Activated CD4-positive, alpha-beta memory T cell treated with anti-CD3 and anti-CD28 coated beads for 36 hours (primary cell): ENCODE measurements at regions not wholly inside any gene's neighbourhood (a gene's known extent, or its start where the extent isn't known, plus 50 kb on each side); places are given as distances from the start of the nearest gene placed in this dataset.

ENCODE experiments used
- CTCF ChIA-PET: fragments of 350-600 bp; sonication (Branson Sonifier 250); formaldehyde crosslinking; loops from one replicate; lab custom pipeline; 2021; ENCODE audit warnings: antibody characterized with exemption, inconsistent platforms; lab: Charles Lee
- POLR2A ChIA-PET: fragments of 350-600 bp; sonication (Branson Sonifier 250); formaldehyde crosslinking; loops from one replicate; lab custom pipeline; 2021; ENCODE audit warnings: antibody characterized with exemption; lab: Charles Lee
- DNase-seq: peaks from one replicate; pipeline ENCODE4 v3.0.0-alpha.2; 2020
- H3K27ac Mint-ChIP-seq: one replicate; pipeline ENCODE4 v1.8.0; 2021; ENCODE audit warnings: mixed read lengths
- H3K27me3 Mint-ChIP-seq: one replicate; pipeline ENCODE4 v1.8.0; 2021; ENCODE audit warnings: mixed read lengths
- H3K36me3 Mint-ChIP-seq: one replicate; pipeline ENCODE4 v1.8.0; 2021; ENCODE audit warnings: mixed read lengths
- H3K4me1 Mint-ChIP-seq: one replicate; pipeline ENCODE4 v1.8.0; 2021; ENCODE audit warnings: low read depth, mixed read lengths
- H3K4me3 Mint-ChIP-seq: one replicate; pipeline ENCODE4 v1.8.0; 2021; ENCODE audit warnings: mild to moderate bottlenecking, mixed read lengths
- H3K9me3 Mint-ChIP-seq: one replicate; pipeline ENCODE4 v1.8.0; 2021; ENCODE audit warnings: mixed read lengths
- intact Hi-C: fragments of 100-400 bp; cut with micrococcal nuclease; formaldehyde crosslinking; loops from one replicate; pipeline ENCODE4 v1.15.1; 2023

- DNase-seq, result no peak
- intact Hi-C loops, result no loop called here
- Mint-ChIP-seq H3K27me3 (peaks cover 2% of the 10 kb centered on the region), H3K4me1 (no peaks in the 10 kb centered on the region), H3K27ac (no peak overlapping the region), H3K9me3 (no peaks in the 10 kb centered on the region), H3K36me3 (no peaks in the 10 kb centered on the region), H3K4me3 (no peak overlapping the region)
- POLR2A ChIA-PET, result no interaction called here
- CTCF ChIA-PET, result interaction anchor here (1.0 kb wide), 1 partner anchor 47 kb away, joined by 3 read pairs; no protein-coding TSS in a partner anchor
Observed at GRCh38 chr9:18207735-18208134, 266.2 kb upstream of the ADAMTSL1 start.

DNA sequence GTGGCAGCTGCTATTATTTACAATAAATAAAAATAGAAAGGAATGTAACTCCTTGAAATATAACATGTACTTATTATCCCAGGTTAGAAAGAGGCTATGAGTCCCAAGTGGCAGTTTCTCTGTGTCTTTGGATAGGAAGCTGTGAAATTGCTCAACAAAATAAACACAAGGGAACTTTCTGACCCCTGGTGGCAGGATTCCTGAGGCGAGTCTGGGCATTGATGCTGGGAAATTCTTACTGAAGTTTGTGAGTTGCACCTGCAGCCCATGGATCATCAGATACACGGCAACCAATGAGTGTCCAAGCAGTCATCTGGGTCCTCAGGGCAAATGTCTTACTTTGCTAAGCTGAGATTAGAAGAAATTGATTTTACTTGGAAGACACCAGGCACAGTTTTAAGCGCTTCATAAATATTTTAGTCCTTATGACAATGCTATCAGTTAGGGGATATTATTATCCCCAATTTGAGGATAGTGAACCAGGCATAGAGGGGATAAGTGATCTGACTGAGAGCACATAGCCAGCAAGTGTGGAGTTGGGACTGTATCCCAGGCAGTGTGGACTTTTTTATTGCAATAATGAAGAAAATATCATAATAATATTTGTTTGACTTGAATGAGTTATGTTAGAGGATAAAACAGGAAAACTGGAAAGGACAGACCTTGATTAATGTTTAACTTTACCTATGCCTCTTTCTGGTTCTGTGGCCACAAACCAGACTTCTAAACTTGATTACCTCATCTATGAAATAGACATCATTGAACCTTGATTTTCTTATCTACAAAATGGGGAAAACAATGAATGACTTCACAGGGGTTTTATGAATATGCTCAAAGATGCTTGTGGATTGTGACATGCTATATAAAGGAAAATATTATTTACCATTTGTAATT lies 265.5 kb upstream of the ADAMTSL1 start:
- H3K4me3 Mint-ChIP-seq, result no peak overlapping the region
- ChIA-PET CTCF (interaction anchor here (1.0 kb wide), 1 partner anchor 46 kb away, joined by 3 read pairs; no protein-coding TSS in a partner anchor), POLR2A (no interaction called here)
- H3K4me1 Mint-ChIP-seq, result no peaks in the 10 kb centered on the region
- DNase-seq, result no peak
- peaks cover 2% of the 10 kb centered on the region for H3K27me3 Mint-ChIP-seq
- H3K27ac Mint-ChIP-seq, result no peak overlapping the region
- no peaks in the 10 kb centered on the region for H3K9me3 Mint-ChIP-seq
- H3K36me3 Mint-ChIP-seq, result no peaks in the 10 kb centered on the region
- intact Hi-C loops, result no loop called here

DNA sequence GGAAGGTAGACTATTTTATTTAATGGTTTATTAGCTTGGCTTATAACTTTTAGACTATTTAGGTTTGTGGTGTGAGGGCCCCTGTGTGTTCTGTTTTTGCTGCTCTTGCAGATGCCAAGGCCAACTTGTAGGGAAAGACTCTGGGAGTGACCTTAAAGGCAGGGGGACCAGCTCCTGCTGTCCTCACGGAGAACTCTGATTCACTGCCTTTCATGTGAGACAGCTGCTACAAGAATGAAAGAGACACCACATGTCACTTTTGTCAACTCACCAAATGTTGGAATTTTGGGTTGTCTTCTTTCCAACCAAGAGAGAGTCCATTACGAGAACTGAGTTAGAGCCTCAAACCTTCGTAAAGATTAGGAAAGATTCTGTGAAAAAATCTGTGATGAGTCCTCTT lies 258.3 kb upstream of the ADAMTSL1 start:
- ChIA-PET POLR2A (no interaction called here), CTCF (no interaction called here)
- H3K36me3 Mint-ChIP-seq, result no peaks in the 10 kb centered on the region
- DNase-seq, result no peak
- H3K4me1 Mint-ChIP-seq, result no peaks in the 10 kb centered on the region
- no peak overlapping the region for H3K4me3 Mint-ChIP-seq
- no peaks in the 10 kb centered on the region for H3K9me3 Mint-ChIP-seq
- no peak overlapping the region for H3K27ac Mint-ChIP-seq
- no peaks in the 10 kb centered on the region for H3K27me3 Mint-ChIP-seq
- intact Hi-C loops, result no loop called here

DNA sequence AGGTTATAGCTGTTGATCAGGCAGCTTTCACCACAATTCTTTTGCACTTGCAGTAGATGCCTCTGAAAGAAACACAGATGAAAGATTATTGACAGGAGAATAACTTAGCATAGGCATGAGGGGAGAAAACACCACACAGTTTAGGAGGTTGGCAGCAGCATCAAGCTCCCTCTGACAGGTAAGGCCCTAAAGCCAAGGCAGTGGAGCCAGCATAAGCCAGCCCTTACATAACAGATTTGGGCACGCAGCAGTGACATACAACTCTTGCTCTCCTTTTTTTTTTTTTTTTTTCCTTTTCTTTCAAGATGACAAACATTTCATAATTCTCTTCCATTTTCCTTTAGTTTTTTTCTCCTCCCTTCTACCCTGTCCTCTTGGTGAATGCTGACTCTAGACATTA lies 257.6 kb upstream of the ADAMTSL1 start:
- DNase-seq, result no peak
- Mint-ChIP-seq H3K27ac (no peak overlapping the region), H3K9me3 (no peaks in the 10 kb centered on the region), H3K27me3 (no peaks in the 10 kb centered on the region), H3K4me1 (no peaks in the 10 kb centered on the region), H3K4me3 (no peak overlapping the region), H3K36me3 (no peaks in the 10 kb centered on the region)
- POLR2A ChIA-PET, result no interaction called here
- CTCF ChIA-PET, result interaction anchor here (1.0 kb wide), 1 partner anchor 405 kb away, joined by 5 read pairs; no protein-coding TSS in a partner anchor
- intact Hi-C loops, result no loop called here

GRCh38 chr9:18228101-18228500 lies 245.9 kb upstream of the ADAMTSL1 start:
- POLR2A ChIA-PET, result no interaction called here
- DNase-seq, result no peak
- Mint-ChIP-seq H3K4me1 (no peaks in the 10 kb centered on the region), H3K9me3 (no peaks in the 10 kb centered on the region), H3K27me3 (no peaks in the 10 kb centered on the region), H3K4me3 (no peak overlapping the region), H3K27ac (no peak overlapping the region), H3K36me3 (no peaks in the 10 kb centered on the region)
- intact Hi-C loops, result no loop called here
- CTCF ChIA-PET, result interaction anchor here (1.6 kb wide), 1 partner anchor 15 kb away, joined by 3 read pairs; no protein-coding TSS in a partner anchor

DNA sequence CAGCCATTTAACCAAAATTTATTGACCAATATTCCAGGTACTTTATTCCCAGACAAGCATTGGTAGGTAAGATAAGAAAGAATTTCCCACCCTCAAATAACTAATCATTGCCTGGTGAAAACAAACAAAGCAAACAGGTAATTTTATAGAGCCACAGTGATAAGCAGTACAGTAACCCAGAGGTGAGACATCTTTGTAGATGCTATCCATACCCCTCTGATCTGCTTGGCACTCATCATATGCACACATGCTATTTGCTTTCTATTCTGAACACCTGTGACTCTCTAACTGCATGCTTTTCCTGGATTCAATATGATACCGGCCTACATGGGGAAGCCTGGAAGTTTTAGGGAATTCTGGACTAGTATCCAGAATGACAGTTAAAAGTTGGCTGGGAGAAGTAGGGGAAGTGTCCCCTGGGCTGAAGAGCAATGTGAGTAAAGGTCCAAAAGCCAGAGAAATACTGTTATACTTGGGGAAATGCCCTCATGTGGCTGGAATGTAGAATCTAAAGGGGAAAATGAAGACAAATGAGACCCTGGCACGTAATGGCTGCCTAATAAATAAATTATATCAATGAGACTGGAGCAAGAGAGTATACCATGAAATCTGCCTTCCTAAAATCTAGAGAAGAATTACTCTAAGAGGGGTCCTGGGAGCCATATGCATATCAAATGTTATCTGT lies 243.8 kb upstream of the ADAMTSL1 start:
- no peaks in the 10 kb centered on the region for H3K36me3 Mint-ChIP-seq
- no peaks in the 10 kb centered on the region for H3K27me3 Mint-ChIP-seq
- peaks cover 2% of the 10 kb centered on the region for H3K4me1 Mint-ChIP-seq
- ChIA-PET POLR2A (no interaction called here), CTCF (no interaction called here)
- no peaks in the 10 kb centered on the region for H3K9me3 Mint-ChIP-seq
- no peak overlapping the region for H3K27ac Mint-ChIP-seq
- DNase-seq, result no peak
- intact Hi-C loops, result no loop called here
- H3K4me3 Mint-ChIP-seq, result no peak overlapping the region

DNA sequence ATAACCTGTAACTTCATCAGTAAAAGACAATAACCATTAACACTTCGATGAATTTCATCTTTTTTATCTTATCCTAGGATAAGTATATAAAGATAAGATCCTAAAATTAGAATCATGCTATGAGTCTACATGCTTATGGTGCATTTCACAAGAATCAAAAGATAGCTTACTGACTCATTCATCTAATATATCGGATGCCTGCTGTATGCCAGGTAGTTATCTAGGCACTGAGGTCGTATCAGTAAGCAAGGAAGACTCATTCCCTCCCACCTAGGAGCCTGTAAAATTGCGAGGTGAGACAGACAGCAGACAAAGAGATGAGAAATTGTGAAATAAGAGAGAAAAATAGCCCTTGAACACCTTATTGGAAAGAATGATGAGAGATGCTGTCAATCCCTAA lies 240.6 kb upstream of the ADAMTSL1 start:
- ChIA-PET CTCF (interaction anchor here (2.3 kb wide), 1 partner anchor 22 kb away, joined by 8 read pairs; no protein-coding TSS in a partner anchor), POLR2A (no interaction called here)
- intact Hi-C loops, result no loop called here
- Mint-ChIP-seq H3K9me3 (no peaks in the 10 kb centered on the region), H3K27ac (no peak overlapping the region), H3K4me3 (no peak overlapping the region), H3K36me3 (no peaks in the 10 kb centered on the region), H3K27me3 (no peaks in the 10 kb centered on the region), H3K4me1 (peaks cover 2% of the 10 kb centered on the region)
- no peak for DNase-seq

DNA sequence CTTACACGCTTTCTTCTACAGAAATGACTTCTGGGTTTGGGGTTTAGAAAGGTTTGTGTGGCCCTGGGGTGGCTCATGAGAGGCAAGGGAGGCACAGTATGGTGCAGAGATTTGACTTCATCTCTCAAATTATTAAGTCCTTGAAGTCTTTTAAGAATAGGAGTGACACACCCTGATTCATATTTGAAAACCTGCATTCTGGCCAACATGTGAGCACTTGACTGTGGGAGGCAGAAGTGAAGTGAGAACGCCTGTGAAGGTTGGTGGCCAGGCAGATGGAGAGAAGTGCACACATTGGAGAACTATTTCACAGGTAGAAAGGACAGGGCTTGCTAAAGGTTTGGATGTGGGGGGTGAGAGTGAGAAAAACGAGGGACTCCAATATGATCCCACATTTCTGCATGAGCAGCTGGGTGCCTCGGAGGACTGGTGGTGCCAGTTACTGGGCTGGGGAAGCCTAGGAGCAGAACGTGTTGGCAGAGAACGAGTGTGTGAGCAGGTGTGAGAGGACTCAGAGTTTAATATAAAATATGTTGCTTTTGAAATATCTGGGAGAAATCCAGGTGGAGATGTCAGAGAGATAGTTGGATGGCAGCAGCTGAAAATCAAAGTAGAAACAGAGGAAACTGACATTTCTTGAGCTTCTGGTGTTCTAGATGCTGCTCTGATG lies 240.0 kb upstream of the ADAMTSL1 start:
- intact Hi-C loops, result no loop called here
- H3K4me1 Mint-ChIP-seq, result peaks cover 2% of the 10 kb centered on the region
- no peak overlapping the region for H3K27ac Mint-ChIP-seq
- POLR2A ChIA-PET, result no interaction called here
- H3K4me3 Mint-ChIP-seq, result no peak overlapping the region
- H3K27me3 Mint-ChIP-seq, result no peaks in the 10 kb centered on the region
- no peaks in the 10 kb centered on the region for H3K36me3 Mint-ChIP-seq
- CTCF ChIA-PET, result interaction anchor here (2.3 kb wide), 1 partner anchor 21 kb away, joined by 8 read pairs; no protein-coding TSS in a partner anchor
- H3K9me3 Mint-ChIP-seq, result no peaks in the 10 kb centered on the region
- no peak for DNase-seq

DNA sequence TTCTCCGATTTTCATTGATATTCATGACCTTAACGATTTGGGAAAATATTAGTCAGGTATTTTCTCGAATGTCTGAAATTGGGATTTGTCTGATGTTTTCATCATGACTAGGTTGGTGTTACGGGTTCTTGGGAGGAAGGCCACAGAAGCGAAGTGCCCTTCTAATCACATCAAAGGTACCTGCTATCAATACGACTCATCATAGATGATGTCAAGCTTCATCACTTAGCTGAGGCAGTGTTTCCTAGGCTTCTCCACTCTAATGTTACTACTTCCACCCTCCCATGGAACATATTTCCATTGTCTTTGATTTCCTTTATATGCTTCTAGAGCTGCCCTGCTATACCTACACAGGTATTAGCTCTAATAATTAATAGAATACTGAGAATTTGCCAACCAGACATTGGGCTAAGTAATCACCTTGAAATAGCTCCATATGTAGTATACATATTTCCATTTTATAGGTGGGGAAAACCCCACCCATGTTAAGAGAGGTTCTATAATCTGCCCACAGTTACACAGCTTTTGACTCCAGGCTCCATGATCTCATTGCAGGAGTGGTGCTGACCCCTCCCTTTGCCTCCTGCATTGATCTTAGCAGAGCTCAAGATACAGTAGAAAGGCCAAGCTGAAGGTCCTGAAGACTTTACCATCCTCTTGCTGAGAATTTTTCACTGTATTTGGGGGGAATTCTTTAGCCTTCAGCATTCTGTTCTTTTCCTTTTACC lies 238.6 kb upstream of the ADAMTSL1 start:
- peaks cover 2% of the 10 kb centered on the region for H3K4me1 Mint-ChIP-seq
- no peaks in the 10 kb centered on the region for H3K36me3 Mint-ChIP-seq
- H3K27me3 Mint-ChIP-seq, result peaks cover 2% of the 10 kb centered on the region
- no peak overlapping the region for H3K4me3 Mint-ChIP-seq
- POLR2A ChIA-PET, result no interaction called here
- DNase-seq, result no peak
- CTCF ChIA-PET, result interaction anchor here (3.1 kb wide), 1 partner anchor 19 kb away, joined by 25 read pairs; no protein-coding TSS in a partner anchor
- intact Hi-C loops, result no loop called here
- H3K27ac Mint-ChIP-seq, result no peak overlapping the region
- no peaks in the 10 kb centered on the region for H3K9me3 Mint-ChIP-seq

DNA sequence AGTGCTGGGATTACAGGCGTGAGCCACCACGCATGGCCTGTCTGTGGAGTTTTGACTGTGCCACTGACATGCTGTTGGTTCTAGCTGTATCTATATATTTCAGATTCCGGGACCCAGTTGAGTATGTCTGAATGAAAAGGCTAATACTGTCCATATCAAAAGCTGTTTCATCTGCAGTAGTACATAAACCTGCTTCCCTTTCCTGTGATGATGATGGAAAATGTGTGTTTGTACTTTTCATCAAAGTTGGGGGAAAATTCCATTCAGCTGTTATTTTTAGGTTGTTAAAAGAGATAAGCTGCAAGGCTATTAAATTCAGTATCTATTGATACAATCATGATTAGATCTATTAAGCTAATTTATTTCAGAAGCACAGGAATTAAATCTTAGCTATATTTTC lies 237.6 kb upstream of the ADAMTSL1 start:
- no peaks in the 10 kb centered on the region for H3K36me3 Mint-ChIP-seq
- intact Hi-C loops, result no loop called here
- H3K4me1 Mint-ChIP-seq, result peaks cover 2% of the 10 kb centered on the region
- no peak for DNase-seq
- H3K9me3 Mint-ChIP-seq, result no peaks in the 10 kb centered on the region
- H3K27ac Mint-ChIP-seq, result no peak overlapping the region
- CTCF ChIA-PET, result interaction anchor here (3.1 kb wide), 1 partner anchor 18 kb away, joined by 25 read pairs; no protein-coding TSS in a partner anchor
- no peak overlapping the region for H3K4me3 Mint-ChIP-seq
- POLR2A ChIA-PET, result no interaction called here
- H3K27me3 Mint-ChIP-seq, result peaks cover 2% of the 10 kb centered on the region

DNA sequence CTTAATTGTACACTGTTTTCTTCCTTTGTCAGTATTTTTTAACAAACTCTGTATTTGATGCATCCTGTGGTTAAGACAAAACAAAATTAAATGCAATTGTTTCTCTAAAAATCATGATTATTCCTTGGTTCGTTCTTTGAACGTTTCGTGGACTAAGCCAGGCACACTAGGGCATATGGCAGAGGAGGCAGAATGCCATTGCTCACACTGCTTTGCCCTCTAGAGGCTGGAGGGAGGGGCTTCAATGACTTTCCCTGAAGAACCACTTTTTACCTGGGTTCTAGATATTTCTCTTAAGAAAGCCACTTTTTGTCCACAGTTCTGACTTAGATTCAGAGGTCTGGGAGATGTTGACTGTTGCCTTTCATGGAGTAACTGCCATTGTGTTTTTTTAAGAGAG lies 236.2 kb upstream of the ADAMTSL1 start:
- H3K9me3 Mint-ChIP-seq, result no peaks in the 10 kb centered on the region
- peaks cover 2% of the 10 kb centered on the region for H3K27me3 Mint-ChIP-seq
- no peak overlapping the region for H3K4me3 Mint-ChIP-seq
- H3K4me1 Mint-ChIP-seq, result peaks cover 2% of the 10 kb centered on the region
- DNase-seq, result no peak
- ChIA-PET POLR2A (no interaction called here), CTCF (interaction anchor here (0.6 to 3.1 kb wide), 2 partner anchors 16 to 19 kb away, joined by 3 to 25 read pairs; no protein-coding TSS in a partner anchor)
- intact Hi-C loops, result no loop called here
- H3K27ac Mint-ChIP-seq, result no peak overlapping the region
- H3K36me3 Mint-ChIP-seq, result no peaks in the 10 kb centered on the region
